DND-41 (cell line): ENCODE measurements at regions not wholly inside any gene's neighbourhood (a gene's known extent, or its start where the extent isn't known, plus 50 kb on each side); places are given as distances from the start of the nearest gene placed in this dataset.

Source experiments
- EZH2 ChIP-seq: IDR thresholded peaks from 3 replicates; pipeline ENCODE4 v1.6.1; 2012; ENCODE audit warnings: borderline replicate concordance, low read depth, mild to moderate bottlenecking, moderate library complexity, low read length, inconsistent platforms; ENCODE audit not compliant: severe bottlenecking
- TF ChIP-seq, protein P1 (sequence below): IDR thresholded peaks from 2 replicates; pipeline ENCODE4 v1.5.1; 2012; ENCODE audit warnings: borderline replicate concordance, low read length, moderate library complexity, mild to moderate bottlenecking; ENCODE audit not compliant: poor library complexity, severe bottlenecking; ENCODE audit errors: extremely low read depth

DNA sequence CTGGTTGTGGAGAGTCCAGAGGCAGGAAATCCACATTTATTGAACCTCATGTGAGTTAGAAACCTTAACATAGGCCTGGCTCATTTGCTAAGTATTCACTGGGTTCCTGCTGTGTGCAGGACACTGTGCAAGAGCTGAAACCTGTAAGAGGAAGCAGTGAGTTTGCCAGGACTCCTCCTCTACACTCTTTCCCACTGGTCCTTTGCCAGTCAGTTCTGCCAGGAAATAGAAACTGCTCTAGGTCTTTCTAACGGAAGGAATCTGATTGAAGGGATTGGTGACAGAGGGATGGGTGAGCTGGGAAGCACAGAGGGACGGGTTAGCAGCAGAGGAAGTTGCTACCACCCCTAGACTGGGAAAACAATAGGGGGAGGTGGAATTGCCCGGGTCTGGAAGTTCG is 234.2 kb upstream of the ECI2 start:
- TF ChIP-seq, protein P1, sequence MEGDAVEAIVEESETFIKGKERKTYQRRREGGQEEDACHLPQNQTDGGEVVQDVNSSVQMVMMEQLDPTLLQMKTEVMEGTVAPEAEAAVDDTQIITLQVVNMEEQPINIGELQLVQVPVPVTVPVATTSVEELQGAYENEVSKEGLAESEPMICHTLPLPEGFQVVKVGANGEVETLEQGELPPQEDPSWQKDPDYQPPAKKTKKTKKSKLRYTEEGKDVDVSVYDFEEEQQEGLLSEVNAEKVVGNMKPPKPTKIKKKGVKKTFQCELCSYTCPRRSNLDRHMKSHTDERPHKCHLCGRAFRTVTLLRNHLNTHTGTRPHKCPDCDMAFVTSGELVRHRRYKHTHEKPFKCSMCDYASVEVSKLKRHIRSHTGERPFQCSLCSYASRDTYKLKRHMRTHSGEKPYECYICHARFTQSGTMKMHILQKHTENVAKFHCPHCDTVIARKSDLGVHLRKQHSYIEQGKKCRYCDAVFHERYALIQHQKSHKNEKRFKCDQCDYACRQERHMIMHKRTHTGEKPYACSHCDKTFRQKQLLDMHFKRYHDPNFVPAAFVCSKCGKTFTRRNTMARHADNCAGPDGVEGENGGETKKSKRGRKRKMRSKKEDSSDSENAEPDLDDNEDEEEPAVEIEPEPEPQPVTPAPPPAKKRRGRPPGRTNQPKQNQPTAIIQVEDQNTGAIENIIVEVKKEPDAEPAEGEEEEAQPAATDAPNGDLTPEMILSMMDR, result no peak
- no peak for TF ChIP-seq EZH2
